ENCODE measurements at regions not wholly inside any gene's neighbourhood (a gene's known extent, or its start where the extent isn't known, plus 50 kb on each side); places are given as distances from the start of the nearest gene placed in this dataset.

DNA sequence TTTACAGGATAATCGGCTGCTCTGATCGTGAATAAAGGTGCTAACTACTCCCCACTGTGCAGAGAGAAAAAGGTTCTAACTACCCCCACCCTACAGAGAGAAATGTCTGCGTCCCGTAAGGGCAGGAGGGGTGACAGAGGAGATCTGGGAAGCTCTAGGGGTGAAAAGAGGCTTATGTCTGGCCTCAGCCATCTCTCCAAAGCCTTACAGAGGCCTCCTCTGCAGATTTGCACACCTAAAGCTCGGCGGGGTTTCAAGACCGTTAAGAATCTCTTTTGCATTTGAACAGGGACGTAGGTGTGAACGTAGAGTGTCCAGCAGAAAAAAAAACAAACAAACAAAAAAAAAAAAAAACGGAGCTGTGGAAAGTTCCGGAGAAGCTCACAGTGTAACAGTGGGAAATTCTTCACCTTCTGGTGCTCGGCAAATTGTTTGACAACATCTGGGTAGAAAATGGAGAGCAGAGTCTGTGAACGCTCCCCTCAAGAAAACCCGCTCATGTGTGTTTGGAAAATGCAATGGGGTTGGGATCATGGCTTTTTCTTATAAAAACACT lies 161.0 kb downstream of the SHOX start:
- TF ChIP-seq, protein P1, sequence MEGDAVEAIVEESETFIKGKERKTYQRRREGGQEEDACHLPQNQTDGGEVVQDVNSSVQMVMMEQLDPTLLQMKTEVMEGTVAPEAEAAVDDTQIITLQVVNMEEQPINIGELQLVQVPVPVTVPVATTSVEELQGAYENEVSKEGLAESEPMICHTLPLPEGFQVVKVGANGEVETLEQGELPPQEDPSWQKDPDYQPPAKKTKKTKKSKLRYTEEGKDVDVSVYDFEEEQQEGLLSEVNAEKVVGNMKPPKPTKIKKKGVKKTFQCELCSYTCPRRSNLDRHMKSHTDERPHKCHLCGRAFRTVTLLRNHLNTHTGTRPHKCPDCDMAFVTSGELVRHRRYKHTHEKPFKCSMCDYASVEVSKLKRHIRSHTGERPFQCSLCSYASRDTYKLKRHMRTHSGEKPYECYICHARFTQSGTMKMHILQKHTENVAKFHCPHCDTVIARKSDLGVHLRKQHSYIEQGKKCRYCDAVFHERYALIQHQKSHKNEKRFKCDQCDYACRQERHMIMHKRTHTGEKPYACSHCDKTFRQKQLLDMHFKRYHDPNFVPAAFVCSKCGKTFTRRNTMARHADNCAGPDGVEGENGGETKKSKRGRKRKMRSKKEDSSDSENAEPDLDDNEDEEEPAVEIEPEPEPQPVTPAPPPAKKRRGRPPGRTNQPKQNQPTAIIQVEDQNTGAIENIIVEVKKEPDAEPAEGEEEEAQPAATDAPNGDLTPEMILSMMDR (IDR thresholded peaks at IDR 0.05), result no peak
- no peak for TF ChIP-seq EZH2 (IDR thresholded peaks at IDR 0.05; ENCODE audit: borderline replicate concordance, insufficient read depth, low read depth, low read length, poor library complexity, severe bottlenecking)
